CD4-positive, alpha-beta T cell (primary cell): ENCODE measurements at regions not wholly inside any gene's neighbourhood (a gene's known extent, or its start where the extent isn't known, plus 50 kb on each side); places are given as distances from the start of the nearest gene placed in this dataset.

Source experiments
- ATAC-seq: fragments of 200-7000 bp; cut with Tn5 transposase; one replicate; pipeline ENCODE4 v1.10.0; 2022; ENCODE audit warnings: mild to moderate bottlenecking; ENCODE audit not compliant: poor library complexity
- CTCF ChIA-PET: fragments of 350-600 bp; sonication (Branson Sonifier 250); formaldehyde crosslinking; loops from one replicate; lab custom pipeline; 2021; ENCODE audit warnings: antibody characterized with exemption, inconsistent platforms; lab: Charles Lee
- POLR2A ChIA-PET: fragments of 350-600 bp; sonication (Branson Sonifier 250); formaldehyde crosslinking; loops from one replicate; lab custom pipeline; 2021; ENCODE audit warnings: antibody characterized with exemption, inconsistent platforms; lab: Charles Lee
- DNase-seq, 14 experiments: peaks; one replicate each; pipeline ENCODE4 v3.0.0-alpha.2; 2013 to 2020; ENCODE audit warnings: mixed read lengths in 2 of 14
- H3K27ac ChIP-seq, 2 donors: one replicate each; pipeline versions ENCODE4 v1.5.1 to v1.7.0; 2013; ENCODE audit warnings: low read length in 2 of 2, low read depth in 1 of 2, mild to moderate bottlenecking in 1 of 2
- H3K27me3 ChIP-seq, 2 experiments: 1 replicate in 1 of 2; 2 replicates in 1 of 2; pipeline versions ENCODE4 v1.6.1 to v1.7.0; 2013; ENCODE audit warnings: low read length in 2 of 2, control low read depth in 1 of 2, mild to moderate bottlenecking in 1 of 2, moderate library complexity in 1 of 2; ENCODE audit not compliant: insufficient read depth in 2 of 2, control insufficient read depth in 1 of 2
- H3K36me3 ChIP-seq: one replicate; pipeline ENCODE4 v1.6.1; 2013; ENCODE audit warnings: low read length, control low read depth; ENCODE audit not compliant: insufficient read depth
- H3K4me1 ChIP-seq: one replicate; pipeline ENCODE4 v1.6.1; 2013; ENCODE audit warnings: low read length, control low read depth; ENCODE audit not compliant: insufficient read depth
- H3K4me3 ChIP-seq: one replicate; pipeline ENCODE4 v1.5.1; 2013; ENCODE audit warnings: mild to moderate bottlenecking, low read length, moderate library complexity
- H3K9me3 ChIP-seq, 2 experiments: 1 replicate in 1 of 2; 2 replicates in 1 of 2; pipeline versions ENCODE4 v1.6.1 to v1.7.0; 2013; ENCODE audit warnings: low read length in 2 of 2, mild to moderate bottlenecking in 2 of 2, control low read depth in 1 of 2, moderate library complexity in 1 of 2; ENCODE audit not compliant: control insufficient read depth in 1 of 2, insufficient read depth in 1 of 2
- H3K27ac Mint-ChIP-seq: one replicate; pipeline ENCODE4 v1.8.0; 2020; ENCODE audit warnings: mixed read lengths
- H3K27me3 Mint-ChIP-seq: one replicate; pipeline ENCODE4 v1.8.0; 2021; ENCODE audit warnings: mixed read lengths
- H3K36me3 Mint-ChIP-seq: one replicate; pipeline ENCODE4 v1.8.0; 2021; ENCODE audit warnings: low read depth, mixed read lengths
- H3K4me1 Mint-ChIP-seq: one replicate; pipeline ENCODE4 v1.8.0; 2021; ENCODE audit warnings: low read depth, mixed read lengths
- H3K4me3 Mint-ChIP-seq: one replicate; pipeline ENCODE4 v1.8.0; 2020; ENCODE audit warnings: mild to moderate bottlenecking, mixed read lengths
- H3K9me3 Mint-ChIP-seq: one replicate; pipeline ENCODE4 v1.8.0; 2020; ENCODE audit warnings: mixed read lengths
- intact Hi-C, 2 experiments: fragments of 100-400 bp; cut with DNase I in 1 of 2; cut with micrococcal nuclease in 1 of 2; formaldehyde crosslinking; loops; one replicate each; pipeline versions ENCODE4 v1.15.1 to v1.9.0; 2023 to 2025; cut with DNase I, micrococcal nuclease
- TF ChIP-seq, protein P1 (sequence below): fragments of 200-600 bp; IDR thresholded peaks from one replicate; pipeline ENCODE4 v1.8.0; 2022; ENCODE audit warnings: antibody characterized with exemption, mild to moderate bottlenecking

DNA sequence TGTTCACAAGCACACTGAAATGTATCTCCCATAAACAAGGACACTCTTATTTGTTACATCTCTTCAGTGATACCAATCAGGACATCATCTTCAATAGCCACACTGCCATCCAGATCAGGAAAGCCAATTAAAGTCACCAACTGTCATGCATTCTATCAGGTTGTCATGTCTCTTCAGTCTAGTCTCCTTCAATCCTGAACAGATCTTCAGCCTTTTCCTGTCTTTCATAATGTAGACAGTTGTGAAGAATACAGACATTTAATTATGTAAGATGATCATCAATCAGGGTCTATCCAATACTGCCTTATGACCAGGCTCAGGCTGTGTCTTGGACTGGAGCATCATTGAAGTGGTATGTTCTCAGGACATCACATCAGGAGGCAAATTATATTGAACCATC, 419.8 kb upstream of the SMC2 start:
- Histone ChIP-seq H3K9me3 (no peaks in the 10 kb centered on the region), H3K36me3 (no peaks in the 10 kb centered on the region), H3K4me1 (no peaks in the 10 kb centered on the region), H3K4me3 (no peak overlapping the region), H3K27me3 (no peaks in the 10 kb centered on the region), H3K27ac (no peak overlapping the region)
- ATAC-seq (no peak), DNase-seq (no peak)
- Mint-ChIP-seq H3K27me3 (no peaks in the 10 kb centered on the region), H3K27ac (no peak overlapping the region), H3K4me3 (no peak overlapping the region), H3K36me3 (no peaks in the 10 kb centered on the region), H3K4me1 (no peaks in the 10 kb centered on the region), H3K9me3 (peaks cover 5% of the 10 kb centered on the region)
- intact Hi-C loops = no loop called here
- POLR2A ChIA-PET = no interaction called here
- CTCF ChIA-PET = no interaction called here
- TF ChIP-seq, protein P1, sequence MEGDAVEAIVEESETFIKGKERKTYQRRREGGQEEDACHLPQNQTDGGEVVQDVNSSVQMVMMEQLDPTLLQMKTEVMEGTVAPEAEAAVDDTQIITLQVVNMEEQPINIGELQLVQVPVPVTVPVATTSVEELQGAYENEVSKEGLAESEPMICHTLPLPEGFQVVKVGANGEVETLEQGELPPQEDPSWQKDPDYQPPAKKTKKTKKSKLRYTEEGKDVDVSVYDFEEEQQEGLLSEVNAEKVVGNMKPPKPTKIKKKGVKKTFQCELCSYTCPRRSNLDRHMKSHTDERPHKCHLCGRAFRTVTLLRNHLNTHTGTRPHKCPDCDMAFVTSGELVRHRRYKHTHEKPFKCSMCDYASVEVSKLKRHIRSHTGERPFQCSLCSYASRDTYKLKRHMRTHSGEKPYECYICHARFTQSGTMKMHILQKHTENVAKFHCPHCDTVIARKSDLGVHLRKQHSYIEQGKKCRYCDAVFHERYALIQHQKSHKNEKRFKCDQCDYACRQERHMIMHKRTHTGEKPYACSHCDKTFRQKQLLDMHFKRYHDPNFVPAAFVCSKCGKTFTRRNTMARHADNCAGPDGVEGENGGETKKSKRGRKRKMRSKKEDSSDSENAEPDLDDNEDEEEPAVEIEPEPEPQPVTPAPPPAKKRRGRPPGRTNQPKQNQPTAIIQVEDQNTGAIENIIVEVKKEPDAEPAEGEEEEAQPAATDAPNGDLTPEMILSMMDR = no peak

GRCh38 chr9:103680581-103680980, 413.5 kb upstream of the SMC2 start:
- H3K27me3 Mint-ChIP-seq = no peaks in the 10 kb centered on the region
- H3K9me3 ChIP-seq = peaks cover 0 to 4% of the 10 kb centered on the region in 2 experiments
- TF ChIP-seq, protein P1 = no peak
- no peak for ATAC-seq
- CTCF ChIA-PET = no interaction called here
- H3K27ac Mint-ChIP-seq = no peak overlapping the region
- H3K4me1 Mint-ChIP-seq = no peaks in the 10 kb centered on the region
- no peak overlapping the region for H3K4me3 ChIP-seq
- no peaks in the 10 kb centered on the region for H3K4me1 ChIP-seq
- no peak overlapping the region for H3K4me3 Mint-ChIP-seq
- H3K36me3 Mint-ChIP-seq = no peaks in the 10 kb centered on the region
- no peak overlapping the region for H3K27ac ChIP-seq
- peaks cover 2% of the 10 kb centered on the region for H3K9me3 Mint-ChIP-seq
- H3K36me3 ChIP-seq = no peaks in the 10 kb centered on the region
- no peak for DNase-seq
- intact Hi-C loops = loop anchor here in 1 of 2 experiments (10.0 kb wide), 1 partner anchor 64 kb away; no protein-coding TSS in a partner anchor
- H3K27me3 ChIP-seq = no peaks in the 10 kb centered on the region
- POLR2A ChIA-PET = no interaction called here

DNA sequence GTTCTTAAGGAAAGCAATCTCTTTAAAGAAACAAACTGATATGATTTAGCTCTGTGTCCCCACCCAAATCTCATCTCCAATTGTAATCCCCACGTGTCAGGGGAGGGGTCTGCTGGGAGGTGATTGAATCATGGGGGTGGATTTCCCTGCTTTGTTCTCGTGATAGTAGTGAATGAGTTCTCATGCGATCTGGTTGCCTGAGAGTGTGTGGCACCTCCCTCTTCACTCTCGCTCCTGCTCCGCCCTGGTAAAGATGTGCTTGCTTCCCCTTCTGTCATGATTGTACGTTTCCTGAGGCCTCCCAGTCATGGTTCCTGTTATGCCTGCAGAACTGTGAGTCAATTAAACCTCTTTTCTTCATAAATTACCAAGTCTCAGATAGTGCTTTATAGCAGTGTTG, 412.7 kb upstream of the SMC2 start:
- no peaks in the 10 kb centered on the region for H3K27me3 ChIP-seq

More for the DNA sequence above, 412.7 kb upstream of the SMC2 start:
- Histone ChIP-seq H3K4me1 (no peaks in the 10 kb centered on the region), H3K4me3 (no peak overlapping the region), H3K27ac (no peak overlapping the region), H3K9me3 (peaks cover 0 to 4% of the 10 kb centered on the region in 2 experiments), H3K36me3 (no peaks in the 10 kb centered on the region)
- Mint-ChIP-seq H3K4me1 (no peaks in the 10 kb centered on the region), H3K27me3 (no peaks in the 10 kb centered on the region), H3K36me3 (no peaks in the 10 kb centered on the region), H3K27ac (no peak overlapping the region), H3K9me3 (peaks cover 2% of the 10 kb centered on the region), H3K4me3 (no peak overlapping the region)
- ChIA-PET POLR2A (no interaction called here), CTCF (no interaction called here)
- ATAC-seq = no peak
- TF ChIP-seq, protein P1 = no peak
- no peak for DNase-seq
- intact Hi-C loops = loop anchor here in 1 of 2 experiments (10.0 kb wide), 1 partner anchor 63 kb away; no protein-coding TSS in a partner anchor
